HCT116 (cell line): ENCODE measurements at regions not wholly inside any gene's neighbourhood (a gene's known extent, or its start where the extent isn't known, plus 50 kb on each side); places are given as distances from the start of the nearest gene placed in this dataset.

Experiments used
- ATAC-seq: fragments of 200-7000 bp; cut with Tn5 transposase; 2 replicates; pipeline ENCODE4 v1.9.1; 2020; ENCODE audit warnings: mild to moderate bottlenecking, moderate library complexity
- BruUV-seq: library from RNA; stranded (reverse); fragments of 400-500 nt; replicated peaks from 2 replicates; lab custom pipeline; 2021; lab: Mats Ljungman, UMichigan
- CTCF ChIA-PET: fragments of 300-600 bp; sonication (Branson Sonifier 250); formaldehyde crosslinking; loops from one replicate; lab custom pipeline; 2021; ENCODE audit warnings: antibody characterized with exemption; lab: Charles Lee
- POLR2A ChIA-PET: fragments of 300-600, 350-600 bp; sonication (Branson Sonifier 250); formaldehyde crosslinking; loops from one replicate; lab custom pipeline; 2021; ENCODE audit warnings: antibody characterized with exemption; lab: Charles Lee
- RAD21 ChIA-PET, 2 experiments: fragments of 300-600 bp; sonication (Branson Sonifier 250); formaldehyde crosslinking; loops; one replicate each; lab custom pipeline; 2023; ENCODE audit warnings: low total read pairs in 2 of 2; ENCODE audit not compliant: uncharacterized antibody in 2 of 2, unreplicated experiment in 2 of 2, low non-redundant PET in 1 of 2; lab: Charles Lee
- DNase-seq: peaks from one replicate; pipeline ENCODE4 v3.0.0-alpha.2; 2010; ENCODE audit warnings: low read depth, low spot score
- H2AFZ ChIP-seq: fragments of 200-600 bp; shearing (Covaris generic), sonication (generic); 2 replicates; pipeline ENCODE4 v1.6.1; 2017; ENCODE audit warnings: low read depth, mixed run types, mixed read lengths, antibody characterized with exemption, low read length; ENCODE audit not compliant: poor library complexity, severe bottlenecking
- H3K27ac ChIP-seq: 2 replicates; pipeline ENCODE4 v1.5.1; 2012; ENCODE audit warnings: low read depth, low read length
- H3K27me3 ChIP-seq: fragments of 200-600 bp; sonication (generic); 2 replicates; pipeline ENCODE4 v1.6.1; 2016; ENCODE audit warnings: mixed run types, low read length, mixed read lengths; ENCODE audit not compliant: insufficient read depth
- H3K36me3 ChIP-seq, 2 experiments: fragments of 200-500 bp in 1 of 2; fragments of 200-600 bp in 1 of 2; sonication (Bioruptor generic) in 1 of 2; sonication (generic) in 1 of 2; 2 replicates each; pipeline versions ENCODE4 v1.5.1 to v1.6.1; 2014 to 2016; ENCODE audit warnings: low read length in 2 of 2, inconsistent platforms in 1 of 2, mixed read lengths in 1 of 2, mixed run types in 1 of 2; ENCODE audit not compliant: insufficient read depth in 2 of 2, control insufficient read depth in 1 of 2
- H3K4me1 ChIP-seq, 2 experiments: fragments of 200-600 bp in 1 of 2; sonication (generic) in 1 of 2; 2 replicates each; pipeline versions ENCODE4 v1.5.1 to v1.6.1; 2012 to 2017; ENCODE audit warnings: low read length in 2 of 2, inconsistent platforms in 1 of 2, mild to moderate bottlenecking in 1 of 2, mixed read lengths in 1 of 2, mixed run types in 1 of 2, moderate library complexity in 1 of 2; ENCODE audit not compliant: insufficient read depth in 2 of 2, control insufficient read depth in 1 of 2
- H3K4me2 ChIP-seq: fragments of 200-600 bp; sonication (generic); 2 replicates; pipeline ENCODE4 v1.6.1; 2017; ENCODE audit warnings: mixed run types, low read length, mixed read lengths
- H3K4me3 ChIP-seq, 2 experiments: fragments of 200-600 bp in 1 of 2; sonication (generic) in 1 of 2; replicated peaks in 1 of 2; 2 replicates each; pipeline ENCODE4 v1.5.1; 2011 to 2016; ENCODE audit warnings: low read length in 2 of 2, control low read depth in 1 of 2, low read depth in 1 of 2, mild to moderate bottlenecking in 1 of 2, mixed read lengths in 1 of 2, mixed run types in 1 of 2
- H3K79me2 ChIP-seq: fragments of 200-600 bp; sonication (generic); 2 replicates; pipeline ENCODE4 v1.6.1; 2017; ENCODE audit warnings: mild to moderate bottlenecking, mixed run types, low read length, moderate library complexity, mixed read lengths; ENCODE audit not compliant: insufficient read depth
- H3K9ac ChIP-seq: fragments of 200-600 bp; sonication (generic); 2 replicates; pipeline ENCODE4 v1.6.1; 2016; ENCODE audit warnings: low read length, mixed read lengths
- H3K9me2 ChIP-seq: fragments of 200-600 bp; sonication (generic), shearing (Covaris generic); 2 replicates; pipeline ENCODE4 v1.6.1; 2017; ENCODE audit warnings: mixed run types, mild to moderate bottlenecking, moderate library complexity; ENCODE audit not compliant: insufficient read depth
- H3K9me3 ChIP-seq, 2 experiments: fragments of 200-500 bp in 1 of 2; fragments of 200-600 bp in 1 of 2; sonication (Bioruptor generic) in 1 of 2; sonication (generic) in 1 of 2; 2 replicates each; pipeline ENCODE4 v1.6.1; 2014 to 2017; ENCODE audit warnings: low read length in 2 of 2, mixed read lengths in 2 of 2, inconsistent platforms in 1 of 2, low read depth in 1 of 2, mild to moderate bottlenecking in 1 of 2, mixed run types in 1 of 2, moderate library complexity in 1 of 2; ENCODE audit not compliant: control insufficient read depth in 1 of 2, insufficient read depth in 1 of 2
- H4K20me1 ChIP-seq: fragments of 200-600 bp; sonication (generic), shearing (Covaris generic); 2 replicates; pipeline ENCODE4 v1.6.1; 2017; ENCODE audit warnings: mixed run types, mild to moderate bottlenecking, moderate library complexity; ENCODE audit not compliant: insufficient read depth
- EGR1 ChIP-seq: IDR thresholded peaks from 2 replicates; pipeline ENCODE4 v1.6.1; 2012; ENCODE audit warnings: low read depth
- EZH2 ChIP-seq: fragments of 200-600 bp; sonication (generic); IDR thresholded peaks from 2 replicates; pipeline ENCODE4 v1.6.1; 2017; ENCODE audit warnings: antibody characterized with exemption, mixed run types
- EZH2phosphoT487 ChIP-seq: fragments of 200-600 bp; IDR thresholded peaks from 2 replicates; pipeline ENCODE4 v1.6.1; 2018; ENCODE audit warnings: antibody characterized with exemption, borderline replicate concordance
- FOSL1 ChIP-seq: IDR thresholded peaks from 2 replicates; pipeline ENCODE4 v1.6.1; 2012; ENCODE audit warnings: low read depth
- JUND ChIP-seq: IDR thresholded peaks from 2 replicates; pipeline ENCODE4 v1.6.1; 2012
- SIN3A ChIP-seq: IDR thresholded peaks from 2 replicates; pipeline ENCODE4 v1.6.1; 2012; ENCODE audit warnings: low read depth
- SP1 ChIP-seq: IDR thresholded peaks from 2 replicates; pipeline ENCODE4 v1.6.1; 2012; ENCODE audit warnings: low read depth
- TCF7L2 ChIP-seq: IDR thresholded peaks from 2 replicates; pipeline ENCODE4 v1.7.0; 2011; ENCODE audit warnings: borderline replicate concordance, inconsistent platforms; ENCODE audit not compliant: insufficient read depth, insufficient read length; ENCODE audit errors: extremely low read depth
- YY1 ChIP-seq: IDR thresholded peaks from 2 replicates; pipeline ENCODE4 v1.6.1; 2011; ENCODE audit warnings: low read length, low read depth, moderate library complexity, mild to moderate bottlenecking; ENCODE audit not compliant: insufficient replicate concordance; ENCODE audit errors: extremely low read depth
- ZNF274 ChIP-seq: fragments of 200-500 bp; sonication (Bioruptor generic); IDR thresholded peaks from 2 replicates; pipeline ENCODE4 v1.6.1; 2014; ENCODE audit warnings: mild to moderate bottlenecking, low read depth, low read length, inconsistent platforms
- intact Hi-C: fragments of 100-400 bp; cut with micrococcal nuclease; formaldehyde crosslinking; loops from 2 replicates; pipeline ENCODE4 v1.10.0; 2022
- TF ChIP-seq, protein P1 (sequence below), 3 experiments: fragments of 200-600 bp in 1 of 3; sonication (generic) in 1 of 3; IDR thresholded peaks in 2 of 3; conservative IDR thresholded peaks in 1 of 3; 2 replicates each; pipeline ENCODE4 v1.5.1; 2012 to 2017; ENCODE audit warnings: low read depth in 2 of 3, low read length in 2 of 3, antibody characterized with exemption in 1 of 3, borderline replicate concordance in 1 of 3, control low read depth in 1 of 3, mild to moderate bottlenecking in 1 of 3, mixed read lengths in 1 of 3, mixed run types in 1 of 3, moderate library complexity in 1 of 3; ENCODE audit not compliant: insufficient read depth in 1 of 3
- TF ChIP-seq, protein P2 (sequence below): IDR thresholded peaks from 2 replicates; pipeline ENCODE4 v1.6.1; 2012; ENCODE audit warnings: low read depth
- TF ChIP-seq, protein P3 (sequence below): IDR thresholded peaks from 2 replicates; pipeline ENCODE4 v1.6.1; 2012

- TF ChIP-seq, protein P1, sequence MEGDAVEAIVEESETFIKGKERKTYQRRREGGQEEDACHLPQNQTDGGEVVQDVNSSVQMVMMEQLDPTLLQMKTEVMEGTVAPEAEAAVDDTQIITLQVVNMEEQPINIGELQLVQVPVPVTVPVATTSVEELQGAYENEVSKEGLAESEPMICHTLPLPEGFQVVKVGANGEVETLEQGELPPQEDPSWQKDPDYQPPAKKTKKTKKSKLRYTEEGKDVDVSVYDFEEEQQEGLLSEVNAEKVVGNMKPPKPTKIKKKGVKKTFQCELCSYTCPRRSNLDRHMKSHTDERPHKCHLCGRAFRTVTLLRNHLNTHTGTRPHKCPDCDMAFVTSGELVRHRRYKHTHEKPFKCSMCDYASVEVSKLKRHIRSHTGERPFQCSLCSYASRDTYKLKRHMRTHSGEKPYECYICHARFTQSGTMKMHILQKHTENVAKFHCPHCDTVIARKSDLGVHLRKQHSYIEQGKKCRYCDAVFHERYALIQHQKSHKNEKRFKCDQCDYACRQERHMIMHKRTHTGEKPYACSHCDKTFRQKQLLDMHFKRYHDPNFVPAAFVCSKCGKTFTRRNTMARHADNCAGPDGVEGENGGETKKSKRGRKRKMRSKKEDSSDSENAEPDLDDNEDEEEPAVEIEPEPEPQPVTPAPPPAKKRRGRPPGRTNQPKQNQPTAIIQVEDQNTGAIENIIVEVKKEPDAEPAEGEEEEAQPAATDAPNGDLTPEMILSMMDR (IDR thresholded peaks at IDR 0.05 in 2 of 3, conservative IDR thresholded peaks at IDR 0.05 in 1 of 3; ENCODE audit: borderline replicate concordance in 1 of 3, insufficient read depth in 1 of 3, low read depth in 2 of 3, low read length in 2 of 3): no peak
- TF ChIP-seq SP1 (no peak), EZH2phosphoT487 (no peak)
- TF ChIP-seq, protein P2, sequence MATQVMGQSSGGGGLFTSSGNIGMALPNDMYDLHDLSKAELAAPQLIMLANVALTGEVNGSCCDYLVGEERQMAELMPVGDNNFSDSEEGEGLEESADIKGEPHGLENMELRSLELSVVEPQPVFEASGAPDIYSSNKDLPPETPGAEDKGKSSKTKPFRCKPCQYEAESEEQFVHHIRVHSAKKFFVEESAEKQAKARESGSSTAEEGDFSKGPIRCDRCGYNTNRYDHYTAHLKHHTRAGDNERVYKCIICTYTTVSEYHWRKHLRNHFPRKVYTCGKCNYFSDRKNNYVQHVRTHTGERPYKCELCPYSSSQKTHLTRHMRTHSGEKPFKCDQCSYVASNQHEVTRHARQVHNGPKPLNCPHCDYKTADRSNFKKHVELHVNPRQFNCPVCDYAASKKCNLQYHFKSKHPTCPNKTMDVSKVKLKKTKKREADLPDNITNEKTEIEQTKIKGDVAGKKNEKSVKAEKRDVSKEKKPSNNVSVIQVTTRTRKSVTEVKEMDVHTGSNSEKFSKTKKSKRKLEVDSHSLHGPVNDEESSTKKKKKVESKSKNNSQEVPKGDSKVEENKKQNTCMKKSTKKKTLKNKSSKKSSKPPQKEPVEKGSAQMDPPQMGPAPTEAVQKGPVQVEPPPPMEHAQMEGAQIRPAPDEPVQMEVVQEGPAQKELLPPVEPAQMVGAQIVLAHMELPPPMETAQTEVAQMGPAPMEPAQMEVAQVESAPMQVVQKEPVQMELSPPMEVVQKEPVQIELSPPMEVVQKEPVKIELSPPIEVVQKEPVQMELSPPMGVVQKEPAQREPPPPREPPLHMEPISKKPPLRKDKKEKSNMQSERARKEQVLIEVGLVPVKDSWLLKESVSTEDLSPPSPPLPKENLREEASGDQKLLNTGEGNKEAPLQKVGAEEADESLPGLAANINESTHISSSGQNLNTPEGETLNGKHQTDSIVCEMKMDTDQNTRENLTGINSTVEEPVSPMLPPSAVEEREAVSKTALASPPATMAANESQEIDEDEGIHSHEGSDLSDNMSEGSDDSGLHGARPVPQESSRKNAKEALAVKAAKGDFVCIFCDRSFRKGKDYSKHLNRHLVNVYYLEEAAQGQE: no peak
Observed at GRCh38 chr13:111468037-111468959, 147.9 kb downstream of the TEX29 start (continued).

DNA sequence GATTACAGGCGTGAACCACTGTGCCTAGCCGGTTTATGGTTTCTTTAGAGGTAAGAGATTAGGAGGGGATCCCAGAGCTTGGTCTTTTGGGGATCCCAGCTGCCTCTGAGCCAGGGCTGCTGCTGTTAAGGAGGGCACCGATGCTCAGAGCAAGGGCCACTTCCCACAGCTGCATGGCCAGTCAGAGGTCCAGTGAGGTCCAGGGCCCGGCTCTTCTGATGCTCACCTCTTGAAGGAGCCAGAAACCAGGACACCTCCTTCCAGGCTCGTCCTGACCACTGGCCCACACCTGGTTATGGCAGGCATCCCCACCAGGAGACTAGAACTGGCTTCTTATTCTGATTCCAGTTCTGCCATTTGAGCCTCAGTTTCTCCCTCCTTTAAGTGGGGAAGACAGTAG, 149.0 kb downstream of the TEX29 start:
- DNase-seq: no peak
- Histone ChIP-seq H3K4me3 (no peak overlapping the region), H3K36me3 (no peaks in the 10 kb centered on the region), H3K4me1 (no peaks in the 10 kb centered on the region), H3K79me2 (no peaks in the 10 kb centered on the region), H3K27ac (no peak overlapping the region), H3K9me2 (no peaks in the 10 kb centered on the region), H3K4me2 (no peak overlapping the region), H4K20me1 (no peaks in the 10 kb centered on the region), H3K27me3 (peaks cover 4% of the 10 kb centered on the region; the same call in 1 of the 2 replicates), H3K9me3 (peaks cover 0 to 5% of the 10 kb centered on the region in 2 experiments; a peak in 1 of 4 replicates), H2AFZ (no peak overlapping the region), H3K9ac (no peak overlapping the region)
- TF ChIP-seq TCF7L2 (no peak), EZH2 (no peak), YY1 (no peak), EGR1 (no peak), ZNF274 (no peak), FOSL1 (no peak), JUND (no peak), SIN3A (no peak)
- TF ChIP-seq, protein P1 (IDR thresholded peaks at IDR 0.05 in 2 of 3, conservative IDR thresholded peaks at IDR 0.05 in 1 of 3; ENCODE audit: borderline replicate concordance in 1 of 3, insufficient read depth in 1 of 3, low read depth in 2 of 3, low read length in 2 of 3): no peak
- TF ChIP-seq, protein P3, sequence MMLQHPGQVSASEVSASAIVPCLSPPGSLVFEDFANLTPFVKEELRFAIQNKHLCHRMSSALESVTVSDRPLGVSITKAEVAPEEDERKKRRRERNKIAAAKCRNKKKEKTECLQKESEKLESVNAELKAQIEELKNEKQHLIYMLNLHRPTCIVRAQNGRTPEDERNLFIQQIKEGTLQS: no peak
- no peak for ATAC-seq
- POLR2A ChIA-PET: no interaction called here
- no TSS peak for BruUV-seq
- CTCF ChIA-PET: no interaction called here
- RAD21 ChIA-PET: interaction anchor here in 1 of 2 experiments (0.6 kb wide), 1 partner anchor 402 kb away, joined by 3 read pairs; no protein-coding TSS in a partner anchor
- intact Hi-C loops: loop anchor here (10.0 kb wide), 1 partner anchor 525 kb away; no protein-coding TSS in a partner anchor
